Neural cell (in vitro differentiated cells): ENCODE measurements at regions not wholly inside any gene's neighbourhood (a gene's known extent, or its start where the extent isn't known, plus 50 kb on each side); places are given as distances from the start of the nearest gene placed in this dataset.
A peak's percentile ranks its signal among the peaks of the same experiment; 100 is the strongest.

Source experiments
- H2AFZ ChIP-seq: fragments of 200-600, 300-800 bp; sonication (generic), shearing (Covaris generic); 2 replicates; pipeline ENCODE4 v1.6.0; 2014; ENCODE audit warnings: low read depth, mild to moderate bottlenecking, antibody characterized with exemption, low read length, moderate library complexity
- H3F3A ChIP-seq: fragments of 200-600 bp; shearing (Covaris generic); 2 replicates; pipeline ENCODE4 v1.6.1; 2016; ENCODE audit warnings: mild to moderate bottlenecking, moderate library complexity, mixed read lengths, antibody characterized with exemption, low read length; ENCODE audit not compliant: insufficient read depth, poor library complexity, severe bottlenecking
- H3K27ac ChIP-seq: fragments of 200-600, 300-800 bp; sonication (generic), shearing (Covaris generic); 2 replicates; pipeline ENCODE4 v1.5.1; 2014; ENCODE audit warnings: mild to moderate bottlenecking, low read length, moderate library complexity
- H3K27me3 ChIP-seq: fragments of 300-800, 200-600 bp; sonication (generic), shearing (Covaris generic); 2 replicates; pipeline ENCODE4 v1.6.0; 2014; ENCODE audit warnings: mild to moderate bottlenecking, low read depth, low read length, moderate library complexity; ENCODE audit not compliant: insufficient read depth
- H3K36me3 ChIP-seq: fragments of 300-800, 200-600 bp; sonication (generic), shearing (Covaris generic); 2 replicates; pipeline ENCODE4 v1.5.1; 2014; ENCODE audit warnings: mild to moderate bottlenecking, antibody characterized with exemption, low read length, moderate library complexity; ENCODE audit not compliant: insufficient read depth
- H3K4me2 ChIP-seq: fragments of 300-800, 200-600 bp; sonication (generic), shearing (Covaris generic); 2 replicates; pipeline ENCODE4 v1.6.0; 2014; ENCODE audit warnings: mild to moderate bottlenecking, low read length
- H3K4me3 ChIP-seq: fragments of 300-800, 200-600 bp; sonication (generic), shearing (Covaris generic); 2 replicates; pipeline ENCODE4 v1.5.1; 2014; ENCODE audit warnings: mild to moderate bottlenecking, low read length, moderate library complexity
- H3K79me2 ChIP-seq: fragments of 200-600 bp; shearing (Covaris generic); replicated peaks from 2 replicates; pipeline ENCODE4 v1.6.0; 2014; ENCODE audit warnings: mild to moderate bottlenecking, low read length, moderate library complexity; ENCODE audit not compliant: insufficient read depth
- H3K9ac ChIP-seq: fragments of 300-800, 200-600 bp; sonication (generic), shearing (Covaris generic); 2 replicates; pipeline ENCODE4 v1.6.1; 2016; ENCODE audit warnings: mild to moderate bottlenecking, low read length, mixed read lengths
- H3K9me2 ChIP-seq: fragments of 200-600 bp; shearing (Covaris generic); 2 replicates; pipeline ENCODE4 v1.6.1; 2016; ENCODE audit warnings: mild to moderate bottlenecking, low read length, mixed read lengths; ENCODE audit not compliant: insufficient read depth
- H3K9me3 ChIP-seq: fragments of 200-600, 300-800 bp; sonication (generic), shearing (Covaris generic); 2 replicates; pipeline ENCODE4 v1.6.1; 2016; ENCODE audit warnings: mild to moderate bottlenecking, mixed run types, low read length, moderate library complexity, mixed read lengths
- H4K20me1 ChIP-seq: fragments of 200-600 bp; shearing (Covaris generic); 2 replicates; pipeline ENCODE4 v1.6.1; 2016; ENCODE audit warnings: mild to moderate bottlenecking, mixed run types; ENCODE audit not compliant: insufficient read depth
- EP300 ChIP-seq: fragments of 450-650 bp; conservative IDR thresholded peaks from 2 replicates; pipeline ENCODE4 v1.6.1; 2014; ENCODE audit warnings: antibody characterized with exemption, mild to moderate bottlenecking, moderate library complexity; ENCODE audit not compliant: poor library complexity, severe bottlenecking
- EZH2 ChIP-seq: fragments of 200-600, 300-800 bp; shearing (Covaris generic), sonication (generic); IDR thresholded peaks from 2 replicates; pipeline ENCODE4 v1.6.1; 2014; ENCODE audit warnings: antibody characterized with exemption, low read length, borderline replicate concordance, mild to moderate bottlenecking; ENCODE audit not compliant: insufficient read depth, poor library complexity, severe bottlenecking
- MXI1 ChIP-seq: fragments of 450-650 bp; conservative IDR thresholded peaks from 2 replicates; pipeline ENCODE4 v1.6.1; 2014; ENCODE audit warnings: antibody characterized with exemption, mild to moderate bottlenecking; ENCODE audit not compliant: poor library complexity, severe bottlenecking
- POLR2AphosphoS5 ChIP-seq: IDR thresholded peaks from 2 replicates; pipeline ENCODE4 v1.6.1; 2012
- RAD21 ChIP-seq: fragments of 450-650 bp; conservative IDR thresholded peaks from 2 replicates; pipeline ENCODE4 v1.6.1; 2014; ENCODE audit warnings: antibody characterized with exemption, mild to moderate bottlenecking, moderate library complexity
- REST ChIP-seq: IDR thresholded peaks from 2 replicates; pipeline ENCODE4 v1.6.1; 2012; ENCODE audit warnings: borderline replicate concordance
- SMC3 ChIP-seq: fragments of 450-650 bp; conservative IDR thresholded peaks from 2 replicates; pipeline ENCODE4 v1.6.1; 2014; ENCODE audit warnings: antibody characterized with exemption, mild to moderate bottlenecking, moderate library complexity; ENCODE audit not compliant: poor library complexity
- TAF1 ChIP-seq: IDR thresholded peaks from 2 replicates; pipeline ENCODE4 v1.6.1; 2012; ENCODE audit warnings: low read depth
- TF ChIP-seq, protein P1 (sequence below): fragments of 450-650 bp; IDR thresholded peaks from 2 replicates; pipeline ENCODE4 v1.5.1; 2014; ENCODE audit warnings: antibody characterized with exemption, mild to moderate bottlenecking, moderate library complexity; ENCODE audit not compliant: poor library complexity, severe bottlenecking

- H2AFZ ChIP-seq, result no peak overlapping the region
- no peak overlapping the region for H3K9ac ChIP-seq
- no peaks in the 10 kb centered on the region for H3K27me3 ChIP-seq
- no peaks in the 10 kb centered on the region for H3K36me3 ChIP-seq
- no peaks in the 10 kb centered on the region for H3K9me2 ChIP-seq
- no peak overlapping the region for H3K4me2 ChIP-seq
- H3K4me3 ChIP-seq, result no peak overlapping the region
- H4K20me1 ChIP-seq, result no peaks in the 10 kb centered on the region
- TF ChIP-seq EP300 (peak; percentile 11), SMC3 (no peak)
- no peaks in the 10 kb centered on the region for H3K9me3 ChIP-seq
- H3K79me2 ChIP-seq, result no peaks in the 10 kb centered on the region
- no peaks in the 10 kb centered on the region for H3F3A ChIP-seq
- H3K27ac ChIP-seq, result peak overlapping the region; percentile 28
Observed at GRCh38 chr5:120122703-120123102, 341.4 kb upstream of the PRR16 start.

- no peak overlapping the region for H2AFZ ChIP-seq
- H3K79me2 ChIP-seq, result no peaks in the 10 kb centered on the region
- H3K9me3 ChIP-seq, result no peaks in the 10 kb centered on the region
- no peak overlapping the region for H3K27ac ChIP-seq
- H3K9ac ChIP-seq, result no peak overlapping the region
- H3K4me3 ChIP-seq, result no peak overlapping the region
- no peaks in the 10 kb centered on the region for H3K27me3 ChIP-seq
- no peaks in the 10 kb centered on the region for H3K9me2 ChIP-seq
- no peaks in the 10 kb centered on the region for H4K20me1 ChIP-seq
- no peaks in the 10 kb centered on the region for H3K36me3 ChIP-seq
- no peak overlapping the region for H3K4me2 ChIP-seq
- no peak for TF ChIP-seq RAD21
- no peak for TF ChIP-seq EZH2
- no peak for TF ChIP-seq MXI1
- TF ChIP-seq POLR2AphosphoS5, result no peak
- no peak for TF ChIP-seq SMC3
- TF ChIP-seq, protein P1, sequence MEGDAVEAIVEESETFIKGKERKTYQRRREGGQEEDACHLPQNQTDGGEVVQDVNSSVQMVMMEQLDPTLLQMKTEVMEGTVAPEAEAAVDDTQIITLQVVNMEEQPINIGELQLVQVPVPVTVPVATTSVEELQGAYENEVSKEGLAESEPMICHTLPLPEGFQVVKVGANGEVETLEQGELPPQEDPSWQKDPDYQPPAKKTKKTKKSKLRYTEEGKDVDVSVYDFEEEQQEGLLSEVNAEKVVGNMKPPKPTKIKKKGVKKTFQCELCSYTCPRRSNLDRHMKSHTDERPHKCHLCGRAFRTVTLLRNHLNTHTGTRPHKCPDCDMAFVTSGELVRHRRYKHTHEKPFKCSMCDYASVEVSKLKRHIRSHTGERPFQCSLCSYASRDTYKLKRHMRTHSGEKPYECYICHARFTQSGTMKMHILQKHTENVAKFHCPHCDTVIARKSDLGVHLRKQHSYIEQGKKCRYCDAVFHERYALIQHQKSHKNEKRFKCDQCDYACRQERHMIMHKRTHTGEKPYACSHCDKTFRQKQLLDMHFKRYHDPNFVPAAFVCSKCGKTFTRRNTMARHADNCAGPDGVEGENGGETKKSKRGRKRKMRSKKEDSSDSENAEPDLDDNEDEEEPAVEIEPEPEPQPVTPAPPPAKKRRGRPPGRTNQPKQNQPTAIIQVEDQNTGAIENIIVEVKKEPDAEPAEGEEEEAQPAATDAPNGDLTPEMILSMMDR, result no peak
- no peak for TF ChIP-seq EP300
- TF ChIP-seq TAF1, result no peak
- TF ChIP-seq REST, result no peak
- no peaks in the 10 kb centered on the region for H3F3A ChIP-seq
Observed at GRCh38 chr5:120124031-120124430, 340.1 kb upstream of the PRR16 start.

- TF ChIP-seq, protein P1, result no peak
- TF ChIP-seq POLR2AphosphoS5 (no peak), REST (no peak), RAD21 (no peak), EP300 (no peak), SMC3 (no peak), TAF1 (no peak)
- H3K9ac ChIP-seq, result no peak overlapping the region
- H3K36me3 ChIP-seq, result no peaks in the 10 kb centered on the region
- H2AFZ ChIP-seq, result no peak overlapping the region
- no peak overlapping the region for H3K27ac ChIP-seq
- no peaks in the 10 kb centered on the region for H3K9me2 ChIP-seq
- no peaks in the 10 kb centered on the region for H4K20me1 ChIP-seq
- H3K4me3 ChIP-seq, result no peak overlapping the region
- no peaks in the 10 kb centered on the region for H3K27me3 ChIP-seq
- H3K4me2 ChIP-seq, result no peak overlapping the region
- H3F3A ChIP-seq, result no peaks in the 10 kb centered on the region
- H3K9me3 ChIP-seq, result no peaks in the 10 kb centered on the region
- no peaks in the 10 kb centered on the region for H3K79me2 ChIP-seq
Observed at GRCh38 chr5:120124961-120125360, 339.1 kb upstream of the PRR16 start.
